ENCODE measurements at regions not wholly inside any gene's neighbourhood (a gene's known extent, or its start where the extent isn't known, plus 50 kb on each side); places are given as distances from the start of the nearest gene placed in this dataset.

DNA sequence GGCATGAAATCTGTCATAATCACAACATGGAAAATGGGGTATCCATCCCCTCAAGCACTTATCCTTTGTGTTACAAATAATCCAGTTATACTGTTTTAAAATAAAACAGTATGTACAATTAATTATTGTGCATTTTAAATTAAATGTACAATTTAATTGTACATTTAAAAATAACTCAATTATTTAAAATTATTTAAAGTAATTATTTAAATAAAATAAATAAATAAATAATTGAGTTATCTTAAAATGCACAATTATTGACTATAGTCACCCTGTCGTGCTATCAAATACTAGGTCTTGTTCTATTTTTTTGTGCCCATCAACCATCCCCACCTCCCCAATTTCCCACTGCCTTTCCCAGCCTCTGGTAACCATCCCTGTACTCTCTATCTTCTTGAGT, 66.9 kb upstream of the KCNG1 start:
- Histone ChIP-seq H3K9ac (ENCODE audit: insufficient read depth, low read length) (no peak overlapping the region), H3K27ac (ENCODE audit: insufficient read depth, low read length) (no peak overlapping the region), H3K4me1 (ENCODE audit: control insufficient read depth, extremely low read depth, insufficient read depth, low read length) (no peaks in the 10 kb centered on the region), H4K20me1 (ENCODE audit: control insufficient read depth, extremely low read depth, insufficient read depth, low read length) (no peaks in the 10 kb centered on the region), H3K79me2 (ENCODE audit: control insufficient read depth, insufficient read depth, low read length) (no peaks in the 10 kb centered on the region), H3K27me3 (ENCODE audit: control insufficient read depth, insufficient read depth, low read length) (peaks cover 27% of the 10 kb centered on the region), H2AFZ (ENCODE audit: low read length) (no peak overlapping the region), H3K4me2 (ENCODE audit: extremely low read depth, insufficient read depth, low read length) (no peak overlapping the region), H3K4me3 (replicated peaks in 1 of 4; ENCODE audit: control extremely low read depth in 1 of 4, insufficient read depth in 1 of 4, low read depth in 3 of 4, low read length in 4 of 4) (no peak overlapping the region), H3K36me3 (ENCODE audit: control insufficient read depth, insufficient read depth, low read length) (no peaks in the 10 kb centered on the region), H3K9me3 (ENCODE audit: control insufficient read depth, insufficient read depth, low read depth, low read length) (no peaks in the 10 kb centered on the region)
- DNase-seq (ENCODE audit: low read depth in 2 of 2) = no peak
- no peak for TF ChIP-seq EZH2 (IDR thresholded peaks at IDR 0.05; ENCODE audit: low read length, missing control alignments)
- TF ChIP-seq, protein P1, sequence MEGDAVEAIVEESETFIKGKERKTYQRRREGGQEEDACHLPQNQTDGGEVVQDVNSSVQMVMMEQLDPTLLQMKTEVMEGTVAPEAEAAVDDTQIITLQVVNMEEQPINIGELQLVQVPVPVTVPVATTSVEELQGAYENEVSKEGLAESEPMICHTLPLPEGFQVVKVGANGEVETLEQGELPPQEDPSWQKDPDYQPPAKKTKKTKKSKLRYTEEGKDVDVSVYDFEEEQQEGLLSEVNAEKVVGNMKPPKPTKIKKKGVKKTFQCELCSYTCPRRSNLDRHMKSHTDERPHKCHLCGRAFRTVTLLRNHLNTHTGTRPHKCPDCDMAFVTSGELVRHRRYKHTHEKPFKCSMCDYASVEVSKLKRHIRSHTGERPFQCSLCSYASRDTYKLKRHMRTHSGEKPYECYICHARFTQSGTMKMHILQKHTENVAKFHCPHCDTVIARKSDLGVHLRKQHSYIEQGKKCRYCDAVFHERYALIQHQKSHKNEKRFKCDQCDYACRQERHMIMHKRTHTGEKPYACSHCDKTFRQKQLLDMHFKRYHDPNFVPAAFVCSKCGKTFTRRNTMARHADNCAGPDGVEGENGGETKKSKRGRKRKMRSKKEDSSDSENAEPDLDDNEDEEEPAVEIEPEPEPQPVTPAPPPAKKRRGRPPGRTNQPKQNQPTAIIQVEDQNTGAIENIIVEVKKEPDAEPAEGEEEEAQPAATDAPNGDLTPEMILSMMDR (conservative IDR thresholded peaks at IDR 0.05 in 1 of 2, IDR thresholded peaks at IDR 0.05 in 1 of 2; ENCODE audit: low read depth in 1 of 2, low read length in 2 of 2) = no peak

DNA sequence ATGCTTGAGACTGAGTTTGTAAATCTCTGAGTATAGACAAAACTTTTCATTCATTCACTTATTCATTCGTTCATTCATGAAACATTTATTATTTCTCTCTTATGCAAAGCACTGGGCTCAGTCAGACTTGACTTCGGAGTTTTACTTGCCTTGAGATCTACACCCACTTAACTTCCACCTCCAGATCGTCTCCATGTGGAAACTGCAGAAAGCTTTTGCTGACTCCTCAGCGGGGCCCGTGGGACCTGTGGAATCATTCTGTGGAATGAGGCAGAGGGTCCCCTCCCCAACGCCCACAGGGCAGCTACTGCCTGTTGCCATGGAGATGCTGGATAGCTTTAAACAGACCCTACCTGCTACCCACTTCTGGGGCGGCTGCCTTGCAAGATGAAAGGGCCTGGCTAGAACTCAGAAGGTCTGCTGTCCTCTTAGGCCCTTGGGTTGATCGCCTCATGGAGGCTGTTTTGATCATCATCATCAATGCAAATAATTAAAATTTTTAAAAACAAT, 66.4 kb upstream of the KCNG1 start:
- no peak for TF ChIP-seq EZH2 (IDR thresholded peaks at IDR 0.05; ENCODE audit: low read length, missing control alignments)
- TF ChIP-seq, protein P1 (conservative IDR thresholded peaks at IDR 0.05 in 1 of 2, IDR thresholded peaks at IDR 0.05 in 1 of 2; ENCODE audit: low read depth in 1 of 2, low read length in 2 of 2) = no peak
- no peak for DNase-seq (ENCODE audit: low read depth in 2 of 2)
- Histone ChIP-seq H3K27ac (ENCODE audit: insufficient read depth, low read length) (no peak overlapping the region), H4K20me1 (ENCODE audit: control insufficient read depth, extremely low read depth, insufficient read depth, low read length) (no peaks in the 10 kb centered on the region), H3K4me2 (ENCODE audit: extremely low read depth, insufficient read depth, low read length) (no peak overlapping the region), H3K4me3 (replicated peaks in 1 of 4; ENCODE audit: control extremely low read depth in 1 of 4, insufficient read depth in 1 of 4, low read depth in 3 of 4, low read length in 4 of 4) (no peak overlapping the region), H3K9ac (ENCODE audit: insufficient read depth, low read length) (no peak overlapping the region), H3K36me3 (ENCODE audit: control insufficient read depth, insufficient read depth, low read length) (no peaks in the 10 kb centered on the region), H3K9me3 (ENCODE audit: control insufficient read depth, insufficient read depth, low read depth, low read length) (no peaks in the 10 kb centered on the region), H3K79me2 (ENCODE audit: control insufficient read depth, insufficient read depth, low read length) (no peaks in the 10 kb centered on the region), H3K27me3 (ENCODE audit: control insufficient read depth, insufficient read depth, low read length) (peaks cover 29% of the 10 kb centered on the region), H3K4me1 (ENCODE audit: control insufficient read depth, extremely low read depth, insufficient read depth, low read length) (no peaks in the 10 kb centered on the region), H2AFZ (ENCODE audit: low read length) (no peak overlapping the region)

DNA sequence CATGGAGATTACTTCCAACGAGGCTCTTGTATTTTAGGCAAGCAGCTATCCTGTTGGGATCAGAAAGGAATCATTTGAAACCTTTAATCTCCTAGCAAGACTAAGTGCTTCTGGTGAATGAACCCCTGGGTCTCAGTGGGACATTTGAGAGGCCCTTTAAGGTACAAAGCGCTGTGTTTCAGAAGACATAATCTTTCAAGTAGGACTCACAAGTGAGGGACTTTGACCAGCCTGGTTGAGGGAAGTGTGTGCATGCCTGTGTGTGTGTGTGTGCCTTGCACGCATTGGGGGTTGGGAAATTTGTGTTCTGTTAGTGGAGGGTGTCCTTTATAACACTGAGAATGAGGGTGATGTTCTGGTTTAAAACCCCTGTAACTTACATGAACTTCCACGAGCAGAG, 64.4 kb upstream of the KCNG1 start:
- Histone ChIP-seq H3K9me3 (ENCODE audit: control insufficient read depth, insufficient read depth, low read depth, low read length) (no peaks in the 10 kb centered on the region), H3K4me1 (ENCODE audit: control insufficient read depth, extremely low read depth, insufficient read depth, low read length) (no peaks in the 10 kb centered on the region), H4K20me1 (ENCODE audit: control insufficient read depth, extremely low read depth, insufficient read depth, low read length) (no peaks in the 10 kb centered on the region), H3K9ac (ENCODE audit: insufficient read depth, low read length) (no peak overlapping the region), H3K4me3 (replicated peaks in 1 of 4; ENCODE audit: control extremely low read depth in 1 of 4, insufficient read depth in 1 of 4, low read depth in 3 of 4, low read length in 4 of 4) (no peak overlapping the region), H3K36me3 (ENCODE audit: control insufficient read depth, insufficient read depth, low read length) (no peaks in the 10 kb centered on the region), H2AFZ (ENCODE audit: low read length) (no peak overlapping the region), H3K27ac (ENCODE audit: insufficient read depth, low read length) (no peak overlapping the region), H3K4me2 (ENCODE audit: extremely low read depth, insufficient read depth, low read length) (no peak overlapping the region), H3K79me2 (ENCODE audit: control insufficient read depth, insufficient read depth, low read length) (no peaks in the 10 kb centered on the region), H3K27me3 (ENCODE audit: control insufficient read depth, insufficient read depth, low read length) (peaks cover 33% of the 10 kb centered on the region)
- TF ChIP-seq, protein P1 (conservative IDR thresholded peaks at IDR 0.05 in 1 of 2, IDR thresholded peaks at IDR 0.05 in 1 of 2; ENCODE audit: low read depth in 1 of 2, low read length in 2 of 2) = no peak
- TF ChIP-seq EZH2 (IDR thresholded peaks at IDR 0.05; ENCODE audit: low read length, missing control alignments) = no peak
- no peak for DNase-seq (ENCODE audit: low read depth in 2 of 2)

Data from fibroblast of lung (primary cell).